Rectal smooth muscle tissue (tissue), 1 donor: ENCODE measurements at regions not wholly inside any gene's neighbourhood (a gene's known extent, or its start where the extent isn't known, plus 50 kb on each side); places are given as distances from the start of the nearest gene placed in this dataset.

Experiments
- H3K27ac ChIP-seq: one replicate; pipeline ENCODE4 v1.7.0; 2013; ENCODE audit warnings: low read depth, low read length, inconsistent platforms
- H3K27me3 ChIP-seq: one replicate; pipeline ENCODE4 v1.7.0; 2013; ENCODE audit warnings: low read length; ENCODE audit not compliant: control insufficient read depth, insufficient read depth
- H3K36me3 ChIP-seq: one replicate; pipeline ENCODE4 v1.7.0; 2013; ENCODE audit warnings: low read length; ENCODE audit not compliant: control insufficient read depth, insufficient read depth
- H3K4me1 ChIP-seq: one replicate; pipeline ENCODE4 v1.7.0; 2013; ENCODE audit warnings: low read length; ENCODE audit not compliant: control insufficient read depth, insufficient read depth
- H3K4me3 ChIP-seq: one replicate; pipeline ENCODE4 v1.7.0; 2013; ENCODE audit warnings: low read length
- H3K9ac ChIP-seq: one replicate; pipeline ENCODE4 v1.7.0; 2013; ENCODE audit warnings: low read length

- H3K27ac ChIP-seq, result no peak overlapping the region
- H3K27me3 ChIP-seq, result no peaks in the 10 kb centered on the region
- no peak overlapping the region for H3K9ac ChIP-seq
- H3K4me1 ChIP-seq, result no peaks in the 10 kb centered on the region
- no peak overlapping the region for H3K4me3 ChIP-seq
- no peaks in the 10 kb centered on the region for H3K36me3 ChIP-seq
Observed at GRCh38 chr1:112172294-112172882, 182.9 kb upstream of the KCND3 start.

GRCh38 chr1:112177314-112177713 lies 187.8 kb upstream of the KCND3 start:
- Histone ChIP-seq H3K27ac (no peak overlapping the region), H3K9ac (no peak overlapping the region), H3K4me3 (no peak overlapping the region), H3K27me3 (no peaks in the 10 kb centered on the region), H3K4me1 (no peaks in the 10 kb centered on the region), H3K36me3 (no peaks in the 10 kb centered on the region)

GRCh38 chr1:112188611-112189010 lies 199.1 kb upstream of the KCND3 start:
- no peaks in the 10 kb centered on the region for H3K27me3 ChIP-seq
- H3K9ac ChIP-seq, result no peak overlapping the region
- H3K27ac ChIP-seq, result no peak overlapping the region
- H3K4me3 ChIP-seq, result no peak overlapping the region
- no peaks in the 10 kb centered on the region for H3K36me3 ChIP-seq
- H3K4me1 ChIP-seq, result no peaks in the 10 kb centered on the region

GRCh38 chr1:112196008-112196588 lies 199.9 kb upstream of the CTTNBP2NL start:
- Histone ChIP-seq H3K9ac (no peak overlapping the region), H3K4me1 (no peaks in the 10 kb centered on the region), H3K27ac (no peak overlapping the region), H3K27me3 (no peaks in the 10 kb centered on the region), H3K36me3 (no peaks in the 10 kb centered on the region), H3K4me3 (no peak overlapping the region)

DNA sequence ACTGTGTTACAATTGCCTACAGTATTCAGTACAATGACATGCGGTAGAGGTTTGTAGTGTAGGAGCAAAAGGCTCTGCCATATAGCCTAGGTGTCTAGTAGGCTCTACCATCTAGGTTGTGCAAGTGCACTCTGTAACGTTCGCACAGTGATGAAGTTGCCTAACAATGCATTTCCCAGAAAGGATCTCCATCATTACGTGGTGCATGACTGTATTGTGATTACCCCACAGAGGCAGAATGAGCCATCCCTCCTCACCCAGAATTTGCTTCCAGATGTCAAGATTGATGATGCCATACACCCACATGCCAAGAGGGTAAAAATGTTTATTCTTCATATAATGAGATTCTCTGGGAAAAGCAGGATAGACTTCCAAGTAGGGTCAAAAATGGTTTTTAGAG lies 199.3 kb upstream of the CTTNBP2NL start:
- Histone ChIP-seq H3K4me1 (no peaks in the 10 kb centered on the region), H3K9ac (no peak overlapping the region), H3K27me3 (no peaks in the 10 kb centered on the region), H3K27ac (no peak overlapping the region), H3K36me3 (no peaks in the 10 kb centered on the region), H3K4me3 (no peak overlapping the region)

GRCh38 chr1:112209493-112209892 lies 186.5 kb upstream of the CTTNBP2NL start:
- Histone ChIP-seq H3K4me1 (no peaks in the 10 kb centered on the region), H3K36me3 (no peaks in the 10 kb centered on the region), H3K4me3 (no peak overlapping the region), H3K27me3 (no peaks in the 10 kb centered on the region), H3K27ac (no peak overlapping the region), H3K9ac (no peak overlapping the region)

- H3K36me3 ChIP-seq, result no peaks in the 10 kb centered on the region
- no peak overlapping the region for H3K27ac ChIP-seq
- no peak overlapping the region for H3K9ac ChIP-seq
- H3K4me3 ChIP-seq, result no peak overlapping the region
- H3K27me3 ChIP-seq, result no peaks in the 10 kb centered on the region
- no peaks in the 10 kb centered on the region for H3K4me1 ChIP-seq
Observed at GRCh38 chr1:112219267-112219666, 176.7 kb upstream of the CTTNBP2NL start.

DNA sequence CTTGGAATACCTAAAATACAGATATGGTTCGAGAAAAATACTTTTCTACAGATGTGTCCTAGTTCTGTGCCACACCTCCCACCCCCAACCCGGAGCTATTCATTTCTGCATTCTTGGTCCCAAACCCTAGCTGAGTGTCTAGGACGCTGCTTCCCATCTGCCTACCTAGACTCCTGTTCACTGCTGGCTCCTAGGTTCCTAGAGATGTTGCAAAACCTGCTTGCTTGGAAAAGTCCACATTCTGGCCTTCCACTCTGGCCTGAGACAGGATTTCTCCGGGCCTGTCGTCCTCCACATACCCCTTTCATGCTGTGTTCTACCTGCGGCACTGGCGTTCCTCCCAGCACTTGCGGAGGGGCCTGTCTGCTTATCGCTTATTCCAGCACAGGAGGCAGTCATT lies 165.8 kb upstream of the CTTNBP2NL start:
- H3K27ac ChIP-seq, result no peak overlapping the region
- H3K4me3 ChIP-seq, result no peak overlapping the region
- no peak overlapping the region for H3K9ac ChIP-seq
- no peaks in the 10 kb centered on the region for H3K27me3 ChIP-seq
- H3K36me3 ChIP-seq, result no peaks in the 10 kb centered on the region
- no peaks in the 10 kb centered on the region for H3K4me1 ChIP-seq

DNA sequence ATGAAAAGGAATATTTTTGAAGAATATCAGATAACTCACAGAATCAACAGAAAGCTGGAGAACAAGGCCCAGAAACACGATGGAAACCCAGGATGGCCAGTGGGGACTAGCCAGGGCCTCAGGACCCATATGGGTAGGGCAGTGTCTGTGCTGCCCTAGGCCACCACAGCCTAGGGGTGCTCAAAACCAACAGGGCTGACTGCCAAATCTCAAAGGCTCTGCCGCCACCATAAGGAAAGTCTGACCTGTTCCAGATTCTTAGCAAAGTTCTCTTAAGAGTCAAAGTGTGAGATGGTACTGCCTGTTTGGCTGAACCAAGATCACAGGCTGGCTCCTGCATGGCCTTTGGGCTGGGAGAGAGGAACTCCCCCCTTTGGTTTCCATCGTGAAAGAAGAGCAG lies 164.7 kb upstream of the CTTNBP2NL start:
- Histone ChIP-seq H3K9ac (no peak overlapping the region), H3K27ac (no peak overlapping the region), H3K4me3 (no peak overlapping the region)

DNA sequence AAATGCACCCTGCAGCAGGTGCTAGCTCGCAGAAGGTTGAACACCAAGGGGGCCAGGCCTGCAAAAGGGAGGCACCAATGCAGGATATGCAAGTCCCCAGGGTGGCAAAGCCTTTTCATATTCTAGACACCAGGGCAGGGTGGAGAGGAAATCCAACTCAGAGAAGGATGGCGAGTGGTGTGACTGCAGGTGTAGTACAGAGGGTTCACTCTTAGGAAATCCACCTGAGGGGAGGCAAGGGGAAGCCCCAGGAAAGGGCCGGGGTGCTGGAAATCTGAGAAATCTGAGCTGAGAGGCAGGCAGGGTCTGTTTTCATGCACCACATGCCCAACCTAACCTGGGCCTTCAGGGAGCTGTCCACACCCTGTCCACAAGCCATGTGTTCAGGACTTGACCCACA lies 163.2 kb upstream of the CTTNBP2NL start:
- Histone ChIP-seq H3K27ac (no peak overlapping the region), H3K9ac (no peak overlapping the region), H3K4me1 (no peaks in the 10 kb centered on the region), H3K27me3 (no peaks in the 10 kb centered on the region), H3K4me3 (no peak overlapping the region), H3K36me3 (no peaks in the 10 kb centered on the region)

More for the DNA sequence above, 164.7 kb upstream of the CTTNBP2NL start:
- no peaks in the 10 kb centered on the region for H3K36me3 ChIP-seq
- H3K27me3 ChIP-seq, result no peaks in the 10 kb centered on the region
- H3K4me1 ChIP-seq, result no peaks in the 10 kb centered on the region

GRCh38 chr1:112234710-112235109 lies 161.3 kb upstream of the CTTNBP2NL start:
- H3K36me3 ChIP-seq, result no peaks in the 10 kb centered on the region
- H3K27me3 ChIP-seq, result no peaks in the 10 kb centered on the region
- no peak overlapping the region for H3K9ac ChIP-seq
- H3K4me1 ChIP-seq, result no peaks in the 10 kb centered on the region
- no peak overlapping the region for H3K27ac ChIP-seq
- H3K4me3 ChIP-seq, result no peak overlapping the region

DNA sequence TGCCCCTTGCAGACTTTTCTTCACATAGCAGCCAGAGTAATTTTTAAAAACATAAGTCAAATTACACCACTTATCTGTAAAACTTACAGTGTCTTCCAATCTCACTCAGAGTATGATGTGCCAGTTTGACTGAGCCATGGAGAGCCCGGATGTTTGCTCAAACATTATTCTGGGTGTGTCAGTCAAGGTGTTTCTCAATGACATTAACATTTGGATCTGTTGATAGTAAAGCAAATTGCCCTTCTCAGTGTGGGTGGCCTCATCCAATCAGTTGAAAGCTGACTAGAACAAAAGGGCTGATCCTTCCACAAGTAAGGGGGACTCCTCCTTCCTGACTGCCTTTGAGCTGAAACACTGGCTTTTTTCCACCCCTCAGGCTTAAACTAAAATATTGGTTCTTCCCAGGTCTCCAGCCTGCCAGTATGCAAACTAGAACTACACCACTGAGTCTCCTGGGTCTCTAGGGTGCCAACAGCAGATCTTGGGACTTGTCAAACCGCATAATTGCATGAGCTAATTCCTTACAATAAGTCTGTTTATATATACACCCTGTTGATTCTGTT lies 157.9 kb upstream of the CTTNBP2NL start:
- Histone ChIP-seq H3K27me3 (no peaks in the 10 kb centered on the region), H3K9ac (no peak overlapping the region), H3K4me3 (no peak overlapping the region), H3K27ac (no peak overlapping the region), H3K4me1 (no peaks in the 10 kb centered on the region), H3K36me3 (no peaks in the 10 kb centered on the region)

- H3K4me3 ChIP-seq, result no peak overlapping the region
- no peak overlapping the region for H3K27ac ChIP-seq
- no peaks in the 10 kb centered on the region for H3K4me1 ChIP-seq
- no peak overlapping the region for H3K9ac ChIP-seq
- H3K36me3 ChIP-seq, result no peaks in the 10 kb centered on the region
- no peaks in the 10 kb centered on the region for H3K27me3 ChIP-seq
Observed at GRCh38 chr1:112239683-112240330, 156.2 kb upstream of the CTTNBP2NL start.
